Cerebellar cortex (tissue), 1 donor: ENCODE measurements at regions not wholly inside any gene's neighbourhood (a gene's known extent, or its start where the extent isn't known, plus 50 kb on each side); places are given as distances from the start of the nearest gene placed in this dataset.

Experiments used
- DNase-seq: peaks from one replicate; pipeline ENCODE4 v3.0.0-alpha.2; 2015; ENCODE audit warnings: low spot score

GRCh38 chr18:47543080-47543479 is 291.6 kb upstream of the SKOR2 start:
- no peak for DNase-seq

GRCh38 chr18:47542551-47542950 is 291.1 kb upstream of the SKOR2 start:
- no peak for DNase-seq

GRCh38 chr18:47531717-47532116 is 280.3 kb upstream of the SKOR2 start:
- no peak for DNase-seq

- no peak for DNase-seq
These were observed 279.2 kb upstream of the SKOR2 start for GRCh38 chr18:47530695-47531094.

GRCh38 chr18:47528343-47528742 is 276.9 kb upstream of the SKOR2 start:
- no peak for DNase-seq

GRCh38 chr18:47526147-47526546 is 274.7 kb upstream of the SKOR2 start:
- DNase-seq = no peak

GRCh38 chr18:47522359-47522758 is 270.9 kb upstream of the SKOR2 start:
- DNase-seq = no peak

- DNase-seq = no peak
These were observed 268.8 kb upstream of the SKOR2 start for GRCh38 chr18:47520263-47520662.

GRCh38 chr18:47519706-47520105 is 268.2 kb upstream of the SKOR2 start:
- no peak for DNase-seq

- DNase-seq = no peak
These were observed 267.8 kb upstream of the SKOR2 start for GRCh38 chr18:47519277-47519676.

- DNase-seq = no peak
These were observed 262.2 kb upstream of the SKOR2 start for GRCh38 chr18:47513614-47514013.

- no peak for DNase-seq
These were observed 261.4 kb upstream of the SKOR2 start for GRCh38 chr18:47512726-47513435.

GRCh38 chr18:47512056-47512455 is 260.6 kb upstream of the SKOR2 start:
- no peak for DNase-seq

- DNase-seq = no peak
These were observed 259.4 kb upstream of the SKOR2 start for GRCh38 chr18:47510831-47511230.

- no peak for DNase-seq
These were observed 256.2 kb upstream of the SKOR2 start for GRCh38 chr18:47507651-47508050.

- no peak for DNase-seq
These were observed 255.4 kb upstream of the SKOR2 start for GRCh38 chr18:47506897-47507296.

- DNase-seq = no peak
These were observed 250.5 kb upstream of the SKOR2 start for GRCh38 chr18:47501946-47502345.

- DNase-seq = no peak
These were observed 249.5 kb upstream of the SKOR2 start for GRCh38 chr18:47500930-47501329.

GRCh38 chr18:47492691-47493090 is 241.2 kb upstream of the SKOR2 start:
- no peak for DNase-seq

- DNase-seq = no peak
These were observed 239.4 kb upstream of the SKOR2 start for GRCh38 chr18:47490882-47491281.

- DNase-seq = no peak
These were observed 233.8 kb upstream of the SKOR2 start for GRCh38 chr18:47485221-47485797.

- no peak for DNase-seq
These were observed 232.6 kb upstream of the SKOR2 start for GRCh38 chr18:47484068-47484467.

- no peak for DNase-seq
These were observed 228.7 kb upstream of the SKOR2 start for GRCh38 chr18:47480166-47480565.

GRCh38 chr18:47471784-47472183 is 220.3 kb upstream of the SKOR2 start:
- DNase-seq = no peak
